ENCODE measurements at regions not wholly inside any gene's neighbourhood (a gene's known extent, or its start where the extent isn't known, plus 50 kb on each side); places are given as distances from the start of the nearest gene placed in this dataset.

- no peak overlapping the region for H3K27ac ChIP-seq (ENCODE audit: low read depth in 1 of 2, low read length in 1 of 2)
- no peak overlapping the region for H3K9ac ChIP-seq (ENCODE audit: insufficient read depth in 1 of 2, low read length in 2 of 2)
- ATAC-seq (ENCODE audit: insufficient read depth, low FRiP score) = no peak
- H3K4me3 ChIP-seq = no peak overlapping the region
- no peaks in the 10 kb centered on the region for H3K4me1 ChIP-seq (ENCODE audit: control insufficient read depth in 5 of 5, insufficient read depth in 5 of 5, low read length in 5 of 5)
- TF ChIP-seq CTCF (IDR thresholded peaks at IDR 0.05; ENCODE audit: control extremely low read depth, extremely low read depth) = no peak
- 78 to 81% methylated on average over 2 of the region's 2 CpGs for whole genome bisulfite sequencing, 2 donors
- H3K36me3 ChIP-seq (ENCODE audit: control insufficient read depth in 4 of 4, insufficient read depth in 4 of 4, low read length in 4 of 4) = no peaks in the 10 kb centered on the region
- no peak for DNase-seq
- no peaks in the 10 kb centered on the region for H3K27me3 ChIP-seq (ENCODE audit: control insufficient read depth in 3 of 3, insufficient read depth in 3 of 3, low read length in 2 of 3)
- H3K9me3 ChIP-seq (ENCODE audit: control insufficient read depth in 4 of 4, insufficient read depth in 3 of 4, low read length in 3 of 4) = no peaks in the 10 kb centered on the region
These were observed 195.4 kb downstream of the RAP2B start for GRCh38 chr3:153357436-153357835.

- Histone ChIP-seq H3K27me3 (ENCODE audit: control insufficient read depth in 3 of 3, insufficient read depth in 3 of 3, low read length in 2 of 3) (no peaks in the 10 kb centered on the region), H3K4me3 (no peak overlapping the region), H3K36me3 (ENCODE audit: control insufficient read depth in 4 of 4, insufficient read depth in 4 of 4, low read length in 4 of 4) (no peaks in the 10 kb centered on the region), H3K27ac (ENCODE audit: low read depth in 1 of 2, low read length in 1 of 2) (no peak overlapping the region), H3K9ac (ENCODE audit: insufficient read depth in 1 of 2, low read length in 2 of 2) (no peak overlapping the region), H3K4me1 (ENCODE audit: control insufficient read depth in 5 of 5, insufficient read depth in 5 of 5, low read length in 5 of 5) (no peaks in the 10 kb centered on the region), H3K9me3 (ENCODE audit: control insufficient read depth in 4 of 4, insufficient read depth in 3 of 4, low read length in 3 of 4) (peaks cover 0 to 3% (median 0%) of the 10 kb centered on the region in 4 donors)
- TF ChIP-seq CTCF (IDR thresholded peaks at IDR 0.05; ENCODE audit: control extremely low read depth, extremely low read depth) = no peak
- 94 to 97% methylated on average over 26 to 28 of the region's 28 CpGs for WGBS, 2 donors
- DNase-seq (no peak), ATAC-seq (ENCODE audit: insufficient read depth, low FRiP score) (no peak)
These were observed 207.7 kb downstream of the RAP2B start for GRCh38 chr3:153369561-153370374.

- Histone ChIP-seq H3K27me3 (ENCODE audit: control insufficient read depth in 3 of 3, insufficient read depth in 3 of 3, low read length in 2 of 3) (no peaks in the 10 kb centered on the region), H3K4me1 (ENCODE audit: control insufficient read depth in 5 of 5, insufficient read depth in 5 of 5, low read length in 5 of 5) (no peaks in the 10 kb centered on the region), H3K27ac (ENCODE audit: low read depth in 1 of 2, low read length in 1 of 2) (no peak overlapping the region), H3K4me3 (no peak overlapping the region), H3K9ac (ENCODE audit: insufficient read depth in 1 of 2, low read length in 2 of 2) (no peak overlapping the region), H3K9me3 (ENCODE audit: control insufficient read depth in 4 of 4, insufficient read depth in 3 of 4, low read length in 3 of 4) (peaks cover 0 to 3% (median 0%) of the 10 kb centered on the region in 4 donors), H3K36me3 (ENCODE audit: control insufficient read depth in 4 of 4, insufficient read depth in 4 of 4, low read length in 4 of 4) (no peaks in the 10 kb centered on the region)
- no peak for TF ChIP-seq CTCF (IDR thresholded peaks at IDR 0.05; ENCODE audit: control extremely low read depth, extremely low read depth)
- DNase-seq (no peak), ATAC-seq (ENCODE audit: insufficient read depth, low FRiP score) (no peak)
- WGBS, 2 donors = 73 to 74% methylated on average over 1 of the region's 1 CpG
These were observed 208.7 kb downstream of the RAP2B start for GRCh38 chr3:153370680-153371079.

Measured in lung (tissue), 11 donors.